SJCRH30 (cell line): ENCODE measurements at regions not wholly inside any gene's neighbourhood (a gene's known extent, or its start where the extent isn't known, plus 50 kb on each side); places are given as distances from the start of the nearest gene placed in this dataset.

Source experiments
- DNase-seq, 2 experiments: peaks; one replicate each; pipeline ENCODE4 v3.0.0-alpha.2; 2015 to 2020
- H3K27ac ChIP-seq: fragments of 250-450 bp; sonication (Bioruptor Pico); 2 replicates; pipeline ENCODE4 v1.5.1; 2020; ENCODE audit warnings: mild to moderate bottlenecking, moderate library complexity
- H3K27me3 ChIP-seq: fragments of 250-450 bp; sonication (Bioruptor Pico); 2 replicates; pipeline ENCODE4 v1.5.1; 2020; ENCODE audit warnings: mild to moderate bottlenecking, moderate library complexity
- H3K36me3 ChIP-seq: fragments of 250-450 bp; sonication (Bioruptor Pico); 2 replicates; pipeline ENCODE4 v1.5.1; 2020; ENCODE audit warnings: mild to moderate bottlenecking, moderate library complexity
- H3K4me1 ChIP-seq: fragments of 250-450 bp; sonication (Bioruptor Pico); 2 replicates; pipeline ENCODE4 v1.5.1; 2020; ENCODE audit warnings: mild to moderate bottlenecking, moderate library complexity
- H3K4me3 ChIP-seq: fragments of 250-450 bp; sonication (Bioruptor Pico); 2 replicates; pipeline ENCODE4 v1.5.1; 2020; ENCODE audit warnings: mild to moderate bottlenecking, moderate library complexity
- H3K9me3 ChIP-seq: fragments of 250-450 bp; sonication (Bioruptor Pico); replicated peaks from 2 replicates; pipeline ENCODE4 v1.5.1; 2020; ENCODE audit warnings: mild to moderate bottlenecking, moderate library complexity

GRCh38 chr10:59079386-59080226 is 96.8 kb upstream of the PHYHIPL start:
- peaks cover 13% of the 10 kb centered on the region for H3K4me1 ChIP-seq
- no peaks in the 10 kb centered on the region for H3K36me3 ChIP-seq
- peak overlapping the region; percentile 28; the same call in 1 of the 2 replicates for H3K27ac ChIP-seq
- H3K27me3 ChIP-seq = no peaks in the 10 kb centered on the region
- no peak overlapping the region for H3K4me3 ChIP-seq
- H3K9me3 ChIP-seq = no peaks in the 10 kb centered on the region
- DNase-seq = peak in 1 of 2 experiments; percentile 53

- Histone ChIP-seq H3K27ac (no peak overlapping the region), H3K27me3 (no peaks in the 10 kb centered on the region), H3K4me1 (peaks cover 18% of the 10 kb centered on the region), H3K4me3 (no peak overlapping the region), H3K36me3 (no peaks in the 10 kb centered on the region), H3K9me3 (no peaks in the 10 kb centered on the region)
- DNase-seq = no peak
These were observed 94.2 kb upstream of the PHYHIPL start for GRCh38 chr10:59082249-59082648.

- no peak for DNase-seq
- peaks cover 5% of the 10 kb centered on the region; the same call in 1 of the 2 replicates for H3K4me1 ChIP-seq
- H3K27ac ChIP-seq = no peak overlapping the region
- no peaks in the 10 kb centered on the region for H3K36me3 ChIP-seq
- H3K27me3 ChIP-seq = no peaks in the 10 kb centered on the region
- H3K4me3 ChIP-seq = no peak overlapping the region
- no peaks in the 10 kb centered on the region for H3K9me3 ChIP-seq
These were observed 91.4 kb upstream of the PHYHIPL start for GRCh38 chr10:59085054-59085453.

- Histone ChIP-seq H3K4me3 (no peak overlapping the region), H3K4me1 (peaks cover 5% of the 10 kb centered on the region; the same call in 1 of the 2 replicates), H3K9me3 (no peaks in the 10 kb centered on the region), H3K27me3 (no peaks in the 10 kb centered on the region), H3K36me3 (no peaks in the 10 kb centered on the region), H3K27ac (no peak overlapping the region)
- DNase-seq = no peak
These were observed 90.5 kb upstream of the PHYHIPL start for GRCh38 chr10:59085711-59086502.

GRCh38 chr10:59087486-59087885 is 89.0 kb upstream of the PHYHIPL start:
- Histone ChIP-seq H3K27me3 (no peaks in the 10 kb centered on the region), H3K27ac (no peak overlapping the region), H3K4me1 (peaks cover 5% of the 10 kb centered on the region; the same call in 1 of the 2 replicates), H3K36me3 (no peaks in the 10 kb centered on the region), H3K9me3 (no peaks in the 10 kb centered on the region), H3K4me3 (no peak overlapping the region)
- DNase-seq = no peak

GRCh38 chr10:59088912-59089573 is 87.4 kb upstream of the PHYHIPL start:
- DNase-seq = no peak
- H3K27me3 ChIP-seq = no peaks in the 10 kb centered on the region
- no peak overlapping the region for H3K4me3 ChIP-seq
- H3K4me1 ChIP-seq = peaks cover 5% of the 10 kb centered on the region; the same call in 1 of the 2 replicates
- H3K36me3 ChIP-seq = no peaks in the 10 kb centered on the region
- no peak overlapping the region for H3K27ac ChIP-seq
- no peaks in the 10 kb centered on the region for H3K9me3 ChIP-seq

- Histone ChIP-seq H3K4me1 (no peaks in the 10 kb centered on the region), H3K9me3 (no peaks in the 10 kb centered on the region), H3K4me3 (no peak overlapping the region), H3K36me3 (no peaks in the 10 kb centered on the region), H3K27me3 (no peaks in the 10 kb centered on the region), H3K27ac (no peak overlapping the region)
- no peak for DNase-seq
These were observed 85.4 kb upstream of the PHYHIPL start for GRCh38 chr10:59090817-59091622.

- Histone ChIP-seq H3K36me3 (no peaks in the 10 kb centered on the region), H3K9me3 (no peaks in the 10 kb centered on the region), H3K4me1 (no peaks in the 10 kb centered on the region), H3K4me3 (no peak overlapping the region), H3K27ac (no peak overlapping the region), H3K27me3 (no peaks in the 10 kb centered on the region)
- DNase-seq = no peak
These were observed 83.0 kb upstream of the PHYHIPL start for GRCh38 chr10:59093461-59093860.

- H3K27me3 ChIP-seq = no peaks in the 10 kb centered on the region
- DNase-seq = no peak
These were observed 79.8 kb upstream of the PHYHIPL start for GRCh38 chr10:59096631-59097030.

GRCh38 chr10:59098387-59098786 is 78.1 kb upstream of the PHYHIPL start:
- Histone ChIP-seq H3K27ac (no peak overlapping the region), H3K27me3 (no peaks in the 10 kb centered on the region), H3K4me3 (no peak overlapping the region), H3K36me3 (no peaks in the 10 kb centered on the region), H3K9me3 (no peaks in the 10 kb centered on the region), H3K4me1 (no peaks in the 10 kb centered on the region)
- peak in 1 of 2 experiments; percentile 10 for DNase-seq

More at GRCh38 chr10:59096631-59097030, 79.8 kb upstream of the PHYHIPL start:
- Histone ChIP-seq H3K4me3 (no peak overlapping the region), H3K4me1 (no peaks in the 10 kb centered on the region), H3K27ac (no peak overlapping the region), H3K9me3 (no peaks in the 10 kb centered on the region), H3K36me3 (no peaks in the 10 kb centered on the region)

- no peaks in the 10 kb centered on the region for H3K27me3 ChIP-seq
- DNase-seq = no peak
- no peak overlapping the region for H3K4me3 ChIP-seq
- H3K9me3 ChIP-seq = no peaks in the 10 kb centered on the region
- H3K4me1 ChIP-seq = no peaks in the 10 kb centered on the region
- H3K27ac ChIP-seq = no peak overlapping the region
- no peaks in the 10 kb centered on the region for H3K36me3 ChIP-seq
These were observed 77.5 kb upstream of the PHYHIPL start for GRCh38 chr10:59098831-59099452.

- H3K27ac ChIP-seq = no peak overlapping the region
- no peak overlapping the region for H3K4me3 ChIP-seq
- no peak for DNase-seq
- H3K9me3 ChIP-seq = no peaks in the 10 kb centered on the region
- no peaks in the 10 kb centered on the region for H3K27me3 ChIP-seq
- H3K36me3 ChIP-seq = no peaks in the 10 kb centered on the region
- no peaks in the 10 kb centered on the region for H3K4me1 ChIP-seq
These were observed 77.0 kb upstream of the PHYHIPL start for GRCh38 chr10:59099481-59099880.

GRCh38 chr10:59102394-59102793 is 74.0 kb upstream of the PHYHIPL start:
- no peak overlapping the region for H3K27ac ChIP-seq
- no peaks in the 10 kb centered on the region for H3K9me3 ChIP-seq
- H3K36me3 ChIP-seq = no peaks in the 10 kb centered on the region
- no peaks in the 10 kb centered on the region for H3K27me3 ChIP-seq
- H3K4me3 ChIP-seq = no peak overlapping the region
- no peak for DNase-seq
- no peaks in the 10 kb centered on the region for H3K4me1 ChIP-seq

- Histone ChIP-seq H3K4me1 (no peaks in the 10 kb centered on the region), H3K4me3 (no peak overlapping the region), H3K9me3 (no peaks in the 10 kb centered on the region), H3K27ac (no peak overlapping the region), H3K27me3 (no peaks in the 10 kb centered on the region), H3K36me3 (no peaks in the 10 kb centered on the region)
- no peak for DNase-seq
These were observed 72.3 kb upstream of the PHYHIPL start for GRCh38 chr10:59104186-59104585.
